Esophagus muscularis mucosa (tissue), 4 donors: ENCODE measurements at regions not wholly inside any gene's neighbourhood (a gene's known extent, or its start where the extent isn't known, plus 50 kb on each side); places are given as distances from the start of the nearest gene placed in this dataset.

Experiments used
- DNase-seq: peaks from one replicate; pipeline ENCODE4 v3.0.0-alpha.2; 2017; ENCODE audit errors: extremely low spot score
- H3K27ac ChIP-seq, 4 donors: fragments of 200-600 bp; sonication (generic); replicated peaks in 1 of 4; 1 replicate in 3 of 4; 2 replicates in 1 of 4; pipeline ENCODE4 v1.5.1; 2016 to 2019; ENCODE audit warnings: mild to moderate bottlenecking in 1 of 4
- H3K27me3 ChIP-seq, 4 donors: fragments of 200-600 bp; sonication (generic); one replicate each; pipeline versions ENCODE4 v1.5.1 to v1.6.0; 2016 to 2019
- H3K36me3 ChIP-seq, 4 donors: fragments of 200-600 bp; sonication (generic); one replicate each; pipeline ENCODE4 v1.5.1; 2016 to 2019
- H3K4me1 ChIP-seq, 4 donors: fragments of 200-600 bp; sonication (generic); one replicate each; pipeline ENCODE4 v1.5.1; 2016 to 2019
- H3K4me3 ChIP-seq, 4 donors: fragments of 200-600 bp; sonication (generic); 1 replicate in 2 of 4; 2 replicates in 2 of 4; pipeline ENCODE4 v1.5.1; 2016 to 2019; ENCODE audit warnings: mild to moderate bottlenecking in 4 of 4, moderate library complexity in 1 of 4
- H3K9me3 ChIP-seq, 4 donors: fragments of 200-600 bp; sonication (generic); 1 replicate in 3 of 4; 2 replicates in 1 of 4; pipeline ENCODE4 v1.5.1; 2016 to 2019
- EP300 ChIP-seq: sonication (generic); formaldehyde crosslinking; IDR thresholded peaks from one replicate; pipeline ENCODE4 v1.6.1; 2017; ENCODE audit warnings: antibody characterized with exemption
- POLR2A ChIP-seq: fragments of 450-650 bp; IDR thresholded peaks from one replicate; pipeline ENCODE4 v1.6.1; 2017; ENCODE audit warnings: antibody characterized with exemption, moderate library complexity, mild to moderate bottlenecking, low read depth
- POLR2AphosphoS5 ChIP-seq, 2 donors: sonication (generic); formaldehyde crosslinking; IDR thresholded peaks; one replicate each; pipeline ENCODE4 v1.6.1; 2017; ENCODE audit warnings: antibody characterized with exemption in 2 of 2
- WGBS: methylation state at CpG from one replicate; pipeline ENCODE4 v1.1.5; 2018; 5-methylcytosine and 5-hydroxymethylcytosine counted together
- intact Hi-C: fragments of 100-400 bp; cut with DNase I; formaldehyde crosslinking; loops from one replicate; pipeline ENCODE4 v1.15.1; 2023
- TF ChIP-seq, protein P1 (sequence below), 3 experiments: fragments of 200-600 bp in 2 of 3; fragments of 450-650 bp in 1 of 3; sonication (generic) in 2 of 3; IDR thresholded peaks; one replicate each; pipeline ENCODE4 v1.5.1; 2017 to 2019; ENCODE audit warnings: antibody characterized with exemption in 3 of 3, mild to moderate bottlenecking in 2 of 3, moderate library complexity in 1 of 3

DNA sequence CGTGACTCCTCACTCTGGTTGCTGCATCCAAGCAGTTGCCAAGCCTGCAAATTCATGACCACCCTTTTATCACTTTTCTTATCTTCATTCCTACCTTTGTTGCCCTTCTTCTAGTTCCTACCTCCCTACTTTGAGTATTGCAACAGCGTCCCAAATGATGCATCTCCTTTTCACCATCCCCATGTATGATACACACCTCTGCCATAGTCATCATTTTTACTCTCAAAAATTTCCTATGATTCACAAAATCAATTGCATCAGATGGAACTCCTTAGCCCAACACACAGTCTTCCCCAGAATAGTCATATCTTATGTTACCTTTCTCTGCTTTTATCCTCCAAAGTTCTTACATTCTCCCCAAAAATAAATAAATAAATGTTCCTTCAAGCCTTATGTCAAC lies 262.6 kb downstream of the TBL1XR1 start:
- 96% methylated on average over 2 of the region's 2 CpGs for WGBS
- TF ChIP-seq, protein P1, sequence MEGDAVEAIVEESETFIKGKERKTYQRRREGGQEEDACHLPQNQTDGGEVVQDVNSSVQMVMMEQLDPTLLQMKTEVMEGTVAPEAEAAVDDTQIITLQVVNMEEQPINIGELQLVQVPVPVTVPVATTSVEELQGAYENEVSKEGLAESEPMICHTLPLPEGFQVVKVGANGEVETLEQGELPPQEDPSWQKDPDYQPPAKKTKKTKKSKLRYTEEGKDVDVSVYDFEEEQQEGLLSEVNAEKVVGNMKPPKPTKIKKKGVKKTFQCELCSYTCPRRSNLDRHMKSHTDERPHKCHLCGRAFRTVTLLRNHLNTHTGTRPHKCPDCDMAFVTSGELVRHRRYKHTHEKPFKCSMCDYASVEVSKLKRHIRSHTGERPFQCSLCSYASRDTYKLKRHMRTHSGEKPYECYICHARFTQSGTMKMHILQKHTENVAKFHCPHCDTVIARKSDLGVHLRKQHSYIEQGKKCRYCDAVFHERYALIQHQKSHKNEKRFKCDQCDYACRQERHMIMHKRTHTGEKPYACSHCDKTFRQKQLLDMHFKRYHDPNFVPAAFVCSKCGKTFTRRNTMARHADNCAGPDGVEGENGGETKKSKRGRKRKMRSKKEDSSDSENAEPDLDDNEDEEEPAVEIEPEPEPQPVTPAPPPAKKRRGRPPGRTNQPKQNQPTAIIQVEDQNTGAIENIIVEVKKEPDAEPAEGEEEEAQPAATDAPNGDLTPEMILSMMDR (IDR thresholded peaks at IDR 0.05), result no peak
- TF ChIP-seq POLR2AphosphoS5 (IDR thresholded peaks at IDR 0.05) (no peak), EP300 (no peak), POLR2A (no peak)
- no peak for DNase-seq
- no peaks in the 10 kb centered on the region for H3K9me3 ChIP-seq
- no peak overlapping the region for H3K27ac ChIP-seq
- no peaks in the 10 kb centered on the region for H3K27me3 ChIP-seq
- H3K36me3 ChIP-seq, result no peaks in the 10 kb centered on the region
- H3K4me1 ChIP-seq, result peaks cover 0 to 25% (median 12%) of the 10 kb centered on the region in 4 donors
- no peak overlapping the region for H3K4me3 ChIP-seq
- intact Hi-C loops, result loop anchor here (5.0 kb wide), 1 partner anchor 422 kb away; no protein-coding TSS in a partner anchor

DNA sequence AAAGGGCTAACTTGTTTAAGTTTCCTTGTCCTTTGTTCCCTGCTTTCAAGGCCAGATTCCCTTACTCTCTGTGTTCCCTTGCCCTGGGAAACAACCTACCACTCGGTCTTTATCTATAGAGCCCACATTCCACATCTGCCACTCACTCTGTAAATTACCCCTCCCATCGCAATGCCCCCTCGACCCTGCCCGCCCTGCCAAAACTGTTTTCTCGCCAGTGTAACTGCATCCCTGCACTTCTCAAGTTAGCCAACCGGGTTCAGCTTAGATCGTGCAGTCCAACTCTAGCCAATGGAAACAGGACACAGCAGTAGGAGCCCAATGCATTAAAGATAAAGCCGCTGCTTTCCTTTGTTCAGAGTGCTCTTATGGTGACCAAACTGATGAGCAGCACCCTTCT lies 263.6 kb downstream of the TBL1XR1 start:
- H3K4me1 ChIP-seq, result peaks cover 0 to 25% (median 10%) of the 10 kb centered on the region in 4 donors
- intact Hi-C loops, result no loop called here
- 77% methylated on average over 8 of the region's 8 CpGs for WGBS
- no peaks in the 10 kb centered on the region for H3K27me3 ChIP-seq
- H3K4me3 ChIP-seq, result no peak overlapping the region
- no peaks in the 10 kb centered on the region for H3K36me3 ChIP-seq
- no peak for TF ChIP-seq EP300
- TF ChIP-seq, protein P1 (IDR thresholded peaks at IDR 0.05), result no peak
- no peak for TF ChIP-seq POLR2AphosphoS5 (IDR thresholded peaks at IDR 0.05)
- TF ChIP-seq POLR2A, result no peak
- DNase-seq, result no peak
- no peaks in the 10 kb centered on the region for H3K9me3 ChIP-seq
- H3K27ac ChIP-seq, result no peak overlapping the region

DNA sequence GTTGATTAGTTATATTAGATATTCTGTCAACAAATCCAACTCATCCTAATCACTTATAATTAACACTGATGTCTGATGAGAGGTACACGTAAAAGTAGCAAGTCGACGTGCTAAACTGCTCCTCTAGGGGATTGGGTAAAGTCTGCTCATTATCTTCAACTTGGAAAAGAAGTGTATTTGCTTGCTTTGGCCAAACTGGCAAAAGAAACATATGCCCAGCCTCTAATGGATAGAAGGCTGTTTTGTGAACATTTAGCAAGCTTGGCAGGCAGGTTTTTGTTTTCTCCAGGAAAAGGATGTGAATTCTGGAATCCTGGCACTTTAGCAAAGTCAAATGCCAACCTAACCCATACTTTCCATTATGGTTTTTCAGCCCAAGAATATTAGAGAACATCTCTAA lies 264.8 kb downstream of the TBL1XR1 start:
- Histone ChIP-seq H3K36me3 (no peaks in the 10 kb centered on the region), H3K27ac (no peak overlapping the region), H3K4me1 (peaks cover 0 to 15% (median 10%) of the 10 kb centered on the region in 4 donors), H3K9me3 (no peaks in the 10 kb centered on the region), H3K27me3 (no peaks in the 10 kb centered on the region), H3K4me3 (no peak overlapping the region)
- 73% methylated on average over 3 of the region's 3 CpGs for WGBS
- intact Hi-C loops, result no loop called here
- DNase-seq, result no peak
- no peak for TF ChIP-seq POLR2AphosphoS5 (IDR thresholded peaks at IDR 0.05)
- TF ChIP-seq, protein P1 (IDR thresholded peaks at IDR 0.05), result no peak
- no peak for TF ChIP-seq POLR2A
- TF ChIP-seq EP300, result no peak

DNA sequence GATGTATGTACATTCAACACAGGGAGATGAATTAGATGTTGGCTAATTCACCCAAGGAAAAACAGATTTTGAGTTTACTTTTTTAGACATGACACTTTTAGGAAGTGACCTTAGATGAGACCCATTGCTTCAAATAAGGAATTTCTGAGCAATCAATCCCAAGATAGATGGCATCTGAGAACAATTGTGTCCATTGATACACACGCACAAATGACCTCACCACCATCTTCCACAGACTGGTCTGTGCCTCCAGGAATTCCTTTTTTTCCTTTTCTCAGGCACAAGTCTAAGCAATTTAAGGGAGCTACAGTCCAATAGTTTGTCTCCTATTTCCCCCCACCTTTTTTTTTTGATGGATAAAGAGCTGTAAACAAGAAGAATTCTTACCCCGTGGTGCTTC lies 265.3 kb downstream of the TBL1XR1 start:
- no peaks in the 10 kb centered on the region for H3K9me3 ChIP-seq
- no peak for DNase-seq
- no peak for TF ChIP-seq POLR2AphosphoS5 (IDR thresholded peaks at IDR 0.05)
- H3K4me1 ChIP-seq, result peaks cover 0 to 15% (median 10%) of the 10 kb centered on the region in 4 donors
- no peak overlapping the region for H3K4me3 ChIP-seq
- no peaks in the 10 kb centered on the region for H3K36me3 ChIP-seq
- no peak overlapping the region for H3K27ac ChIP-seq
- H3K27me3 ChIP-seq, result no peaks in the 10 kb centered on the region
- 80% methylated on average over 2 of the region's 2 CpGs for WGBS
- intact Hi-C loops, result no loop called here

DNA sequence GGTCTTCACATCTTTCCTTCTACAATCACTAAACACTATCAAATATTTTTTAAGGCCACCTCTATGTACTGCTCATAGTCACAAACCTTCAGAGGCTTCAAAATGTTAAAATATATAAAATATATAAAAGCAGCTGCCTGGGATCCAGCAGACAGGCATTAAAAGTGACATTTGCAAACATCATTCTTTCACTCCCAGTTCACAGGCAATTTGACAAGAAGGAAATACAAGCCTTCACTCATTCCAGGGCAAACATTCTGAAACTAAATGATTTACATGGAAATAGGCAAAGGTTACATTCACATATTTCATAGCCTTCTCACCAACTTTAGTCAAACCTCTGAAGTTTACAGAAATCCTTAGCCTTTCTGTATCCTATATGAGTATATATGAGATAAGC lies 266.3 kb downstream of the TBL1XR1 start:
- H3K4me3 ChIP-seq, result no peak overlapping the region
- DNase-seq, result no peak
- TF ChIP-seq POLR2AphosphoS5 (IDR thresholded peaks at IDR 0.05), result no peak
- no peak for TF ChIP-seq EP300
- TF ChIP-seq, protein P1 (IDR thresholded peaks at IDR 0.05), result no peak
- TF ChIP-seq POLR2A, result no peak
- H3K4me1 ChIP-seq, result peaks cover 0 to 13% (median 10%) of the 10 kb centered on the region in 4 donors
- H3K36me3 ChIP-seq, result no peaks in the 10 kb centered on the region
- no peaks in the 10 kb centered on the region for H3K27me3 ChIP-seq
- H3K9me3 ChIP-seq, result no peaks in the 10 kb centered on the region
- intact Hi-C loops, result no loop called here
- H3K27ac ChIP-seq, result no peak overlapping the region
